ENCODE measurements at regions not wholly inside any gene's neighbourhood (a gene's known extent, or its start where the extent isn't known, plus 50 kb on each side); places are given as distances from the start of the nearest gene placed in this dataset.
"Not testable (repeated sequence)": the region's sequence is repeated elsewhere in the genome, so short reads cannot be mapped to it uniquely, and the experiment has no call there.

- DNase-seq, result peak; percentile 60
Observed at GRCh38 chr16:64089697-64090096, 1032.2 kb downstream of the CDH11 start.

DNA sequence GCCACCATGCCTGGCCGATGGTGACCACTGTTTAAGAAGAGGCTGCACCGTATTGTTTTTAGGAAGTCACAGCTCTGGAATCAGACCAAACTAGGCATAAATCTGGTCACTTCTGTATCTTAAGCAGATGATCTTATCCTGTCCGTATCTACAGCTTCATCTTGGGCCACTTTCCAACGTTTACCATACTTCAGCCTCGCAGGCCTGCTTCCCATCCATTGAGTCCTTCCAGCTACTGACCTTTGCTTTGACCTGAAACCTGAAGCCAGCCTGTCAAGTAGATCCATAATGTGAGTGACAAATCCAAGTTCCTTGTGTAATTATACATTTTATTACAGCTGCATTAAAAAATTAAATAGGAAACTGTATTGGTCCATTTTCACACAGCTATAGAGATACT lies 1033.0 kb downstream of the CDH11 start:
- no peak for DNase-seq

- no peak for DNase-seq
Observed at GRCh38 chr16:64085296-64085695, 1036.6 kb downstream of the CDH11 start.

DNA sequence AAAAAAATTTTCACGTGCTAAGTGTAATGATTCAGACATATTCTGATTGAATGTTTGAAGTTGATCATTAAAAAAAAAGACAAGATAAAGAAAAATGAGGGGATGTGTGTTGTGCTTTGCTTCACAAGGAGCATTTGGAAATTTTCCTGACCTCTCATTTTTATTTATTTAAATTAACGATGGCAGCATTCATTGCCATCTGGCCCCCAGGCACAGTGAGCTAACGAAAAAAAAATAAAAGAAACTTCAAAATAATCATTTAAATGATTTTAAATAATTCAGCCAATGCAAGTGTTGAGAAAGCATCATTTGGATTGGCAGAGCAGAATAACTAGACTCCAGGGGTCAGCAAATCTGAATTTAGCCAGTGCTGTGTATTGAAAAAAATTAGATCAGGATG lies 1037.2 kb downstream of the CDH11 start:
- no peak for DNase-seq

DNA sequence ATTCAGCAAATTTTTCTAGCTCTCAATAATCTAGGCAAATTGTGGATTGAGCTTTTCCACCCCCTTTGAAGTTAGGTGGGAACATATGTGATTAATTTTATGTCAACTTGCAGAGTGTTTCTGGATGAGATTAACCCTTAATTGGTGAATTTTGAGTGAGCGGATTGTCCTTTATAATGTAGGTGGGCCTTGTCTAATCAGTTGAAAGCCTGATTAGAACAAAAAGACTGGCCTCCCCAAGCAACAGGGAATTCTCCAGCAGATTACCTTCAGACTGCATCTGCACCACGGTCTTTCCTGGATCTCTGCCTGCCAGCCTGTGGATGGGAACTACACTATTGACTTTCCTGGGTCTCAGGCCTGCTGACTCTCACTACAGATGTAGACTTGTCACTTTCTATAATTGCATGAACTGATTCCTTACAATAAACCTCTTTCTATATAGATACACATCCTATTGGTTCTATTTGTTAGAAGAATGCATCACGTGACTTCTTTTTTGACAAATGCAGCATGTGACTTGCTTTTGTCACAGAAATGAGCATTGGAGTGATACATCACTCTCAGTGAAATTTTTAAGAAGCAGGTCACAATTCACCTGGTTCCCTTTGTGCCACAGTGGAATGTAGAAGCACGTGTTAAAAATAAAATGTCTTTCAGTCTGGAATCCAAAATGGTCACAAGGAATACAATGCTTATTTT lies 1038.3 kb downstream of the CDH11 start:
- no peak for DNase-seq

DNA sequence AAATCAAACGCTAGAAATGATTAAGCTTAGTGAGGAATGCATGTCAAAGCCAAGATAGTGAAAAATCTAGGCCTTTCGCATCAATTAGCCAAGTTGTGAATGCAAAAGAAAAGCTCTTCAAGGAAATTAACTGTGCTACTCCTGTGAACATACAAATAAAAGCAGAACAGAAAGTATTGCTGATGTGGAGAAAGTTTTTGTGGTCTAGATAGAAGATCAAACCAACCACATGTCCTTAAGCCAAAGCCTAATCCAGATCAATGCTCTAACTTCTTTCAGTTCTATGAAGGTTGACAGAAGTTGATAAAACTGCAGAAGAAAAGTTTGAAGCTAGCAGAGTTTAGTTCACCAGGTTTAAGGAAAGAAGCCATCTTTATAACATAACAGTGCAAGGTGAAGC lies 1044.6 kb downstream of the CDH11 start:
- DNase-seq, result peak; percentile 24

GRCh38 chr16:64074706-64075105 lies 1047.2 kb downstream of the CDH11 start:
- DNase-seq, result no peak

DNA sequence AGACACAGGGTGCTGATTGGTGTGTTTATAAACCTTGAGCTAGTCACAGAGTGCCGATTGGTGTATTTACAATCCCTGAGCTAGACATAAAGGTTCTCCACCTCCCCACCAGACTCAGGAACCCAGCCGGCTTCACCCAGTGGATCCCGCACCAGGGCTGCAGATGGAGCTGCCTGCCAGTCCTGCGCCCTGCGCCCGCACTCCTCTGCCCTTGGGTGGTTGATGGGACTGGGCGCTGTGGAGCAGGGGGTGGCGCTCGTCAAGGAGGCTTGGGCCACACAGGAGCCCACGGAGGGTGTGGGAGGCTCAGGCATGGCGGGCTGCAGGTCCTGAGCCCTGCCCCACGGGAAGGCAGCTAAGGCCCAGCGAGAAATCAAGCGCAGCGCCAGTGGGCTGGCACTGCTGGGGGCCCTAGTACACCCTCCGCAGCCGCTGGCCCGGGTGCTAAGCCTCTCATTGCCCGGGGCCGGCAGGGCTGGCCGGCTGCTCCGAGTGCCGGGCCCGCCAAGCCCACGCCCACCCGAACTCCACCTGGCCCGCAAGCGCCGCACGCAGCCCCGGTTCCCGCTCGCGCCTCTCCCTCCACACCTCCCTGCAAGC lies 1049.6 kb downstream of the CDH11 start:
- DNase-seq, result not testable (repeated sequence)

DNA sequence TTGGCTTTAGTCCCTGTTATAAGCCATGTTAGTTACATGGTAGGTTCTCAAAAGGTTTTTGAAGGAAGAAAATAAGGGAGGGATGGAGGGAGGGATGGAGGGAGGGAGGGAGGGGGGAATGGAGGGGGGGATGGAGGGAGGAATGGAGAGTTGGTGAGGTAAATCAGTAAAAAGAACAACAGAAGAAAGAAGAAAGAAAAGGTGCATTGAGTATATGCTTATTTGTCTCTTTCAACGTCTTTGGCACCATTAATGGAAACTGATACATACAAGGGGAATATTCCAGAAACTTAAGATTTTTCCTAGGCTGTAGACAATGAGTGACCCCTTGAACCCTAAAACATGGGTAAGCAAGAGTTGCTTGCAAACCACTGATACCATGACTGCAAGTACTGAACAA lies 1056.3 kb downstream of the CDH11 start:
- DNase-seq, result no peak

DNA sequence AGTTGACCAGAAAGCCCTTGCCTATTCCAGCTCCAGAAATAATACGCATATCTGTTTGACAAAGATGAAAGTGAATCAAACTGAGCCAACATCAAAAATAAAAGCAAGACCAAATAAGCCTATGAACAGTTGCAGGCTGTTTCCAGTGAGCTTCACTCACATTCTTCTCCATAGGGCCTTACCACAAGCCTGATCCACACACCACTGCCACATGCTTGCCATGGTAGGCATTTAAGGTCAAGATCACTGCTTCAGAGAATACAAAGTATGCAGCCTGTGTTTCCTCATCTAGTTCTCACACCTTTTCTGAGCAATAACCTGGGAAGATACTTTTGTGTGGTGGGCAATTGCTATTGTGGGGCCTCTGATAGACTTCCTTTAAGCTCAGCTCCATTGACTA lies 1060.2 kb downstream of the CDH11 start:
- no peak for DNase-seq

DNA sequence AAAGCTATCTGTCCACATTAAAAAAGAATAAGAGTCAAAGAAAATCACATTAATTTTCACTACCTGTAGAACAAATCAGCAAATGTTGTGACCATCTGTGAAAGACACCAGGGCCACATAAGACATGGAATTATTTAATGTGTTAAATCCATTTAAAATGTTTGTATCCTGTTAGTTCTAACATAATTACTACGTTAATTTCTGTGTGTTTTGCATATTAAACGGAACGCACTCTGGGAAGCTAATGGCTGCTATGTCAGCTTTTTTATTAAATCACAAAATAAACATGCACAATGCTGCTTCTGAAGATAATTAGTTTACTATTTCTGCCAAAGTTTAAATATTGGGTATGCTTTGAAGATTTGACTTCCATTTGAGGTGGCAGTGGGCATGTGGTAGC lies 1061.2 kb downstream of the CDH11 start:
- DNase-seq, result no peak

GRCh38 chr16:64058685-64059084 lies 1063.2 kb downstream of the CDH11 start:
- no peak for DNase-seq

DNA sequence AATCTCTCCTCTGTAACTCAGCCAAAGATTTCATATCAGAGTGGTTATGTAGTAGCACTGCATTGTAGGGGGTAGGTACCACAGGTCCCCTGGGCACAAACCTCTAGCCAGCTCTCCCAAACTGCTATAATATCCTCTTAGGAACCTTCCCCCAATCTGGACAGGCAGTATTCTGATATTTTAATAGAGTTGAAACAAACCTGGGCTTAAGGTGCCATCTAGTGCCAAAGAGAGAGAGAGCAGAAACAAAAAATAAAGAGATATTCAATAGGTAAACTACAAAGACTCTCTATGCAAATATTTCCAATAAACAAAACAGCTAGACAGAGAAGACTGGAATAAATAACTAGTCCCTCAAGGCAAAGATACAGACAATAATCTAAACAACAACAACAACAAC lies 1070.0 kb downstream of the CDH11 start:
- DNase-seq, result peak; percentile 47

DNA sequence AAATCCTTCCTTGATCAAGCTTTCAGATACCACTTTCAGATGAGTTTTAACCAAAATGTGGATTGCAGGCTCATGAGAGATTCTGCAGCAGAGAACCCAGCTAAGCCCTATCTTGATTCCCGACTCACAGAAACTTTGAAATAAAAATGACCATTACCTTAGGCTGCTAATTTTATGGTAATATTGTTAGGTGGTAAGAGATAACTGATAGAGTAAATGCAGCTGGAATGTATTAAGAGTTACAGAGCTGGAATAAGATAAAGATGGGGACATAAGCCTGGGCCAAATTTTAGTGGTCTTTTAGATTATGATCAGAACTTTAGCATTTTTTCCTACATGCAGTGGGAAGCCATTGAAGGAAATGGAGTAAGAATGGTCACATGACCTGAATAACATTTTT lies 1074.0 kb downstream of the CDH11 start:
- no peak for DNase-seq

DNA sequence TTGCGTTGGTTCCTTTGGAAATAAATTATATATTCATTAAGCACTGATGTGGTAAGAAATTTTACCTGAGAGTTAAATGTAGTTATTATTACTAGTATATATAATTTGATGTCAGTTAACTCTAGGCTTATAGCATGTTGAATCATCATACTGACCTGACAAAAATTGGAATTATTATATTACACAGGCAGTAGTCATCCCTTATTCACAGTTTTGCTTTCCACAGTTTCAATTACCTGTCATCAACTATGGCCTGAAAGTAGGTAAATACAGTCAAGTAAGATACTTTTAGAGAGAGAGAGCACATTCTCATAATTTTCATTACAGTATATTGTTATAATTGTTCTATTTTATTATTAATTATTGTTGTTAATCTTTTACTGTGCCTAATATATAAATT lies 1074.7 kb downstream of the CDH11 start:
- DNase-seq, result no peak

DNA sequence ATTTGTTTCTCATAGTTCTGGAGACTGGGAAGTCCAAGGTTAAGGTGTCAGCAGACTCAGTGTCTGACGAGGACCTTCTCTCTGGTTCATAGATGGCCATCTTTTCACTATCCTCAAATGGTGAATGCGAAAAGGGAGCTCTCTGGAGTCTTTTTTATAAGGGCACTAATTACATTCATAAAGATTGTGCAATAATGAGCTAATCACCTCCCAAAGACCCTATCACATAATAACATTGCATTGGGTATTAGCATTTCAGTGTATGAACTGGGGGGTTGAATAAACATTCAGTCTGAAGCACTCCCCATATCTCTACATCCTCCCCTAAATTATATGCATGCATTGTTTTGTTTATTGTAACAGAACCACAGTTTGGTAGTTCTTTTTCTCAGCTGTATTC lies 1086.5 kb downstream of the CDH11 start:
- DNase-seq, result no peak

- DNase-seq, result no peak
Observed at GRCh38 chr16:64019339-64019738, 1102.5 kb downstream of the CDH11 start.

DNA sequence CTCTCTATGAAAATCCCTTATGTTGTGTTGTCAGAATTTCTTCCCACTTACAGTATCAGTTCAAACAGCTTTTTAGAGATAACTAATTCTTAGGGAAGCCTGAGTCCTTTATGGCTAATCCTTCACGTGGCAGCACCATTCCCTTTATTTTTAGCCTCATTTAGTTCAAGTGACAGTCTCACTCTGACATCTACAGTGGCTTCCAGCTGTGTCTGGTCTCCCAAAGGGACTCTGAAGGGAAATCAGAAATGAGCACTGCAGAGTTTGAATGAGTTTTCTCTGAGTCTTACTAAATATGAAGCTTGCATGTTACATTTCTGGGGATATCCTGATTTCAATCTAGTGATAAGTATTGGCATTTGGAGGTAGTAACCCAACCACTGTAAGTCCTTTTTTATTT lies 1104.1 kb downstream of the CDH11 start:
- DNase-seq, result no peak

GRCh38 chr16:64013856-64014255 lies 1108.0 kb downstream of the CDH11 start:
- no peak for DNase-seq

DNA sequence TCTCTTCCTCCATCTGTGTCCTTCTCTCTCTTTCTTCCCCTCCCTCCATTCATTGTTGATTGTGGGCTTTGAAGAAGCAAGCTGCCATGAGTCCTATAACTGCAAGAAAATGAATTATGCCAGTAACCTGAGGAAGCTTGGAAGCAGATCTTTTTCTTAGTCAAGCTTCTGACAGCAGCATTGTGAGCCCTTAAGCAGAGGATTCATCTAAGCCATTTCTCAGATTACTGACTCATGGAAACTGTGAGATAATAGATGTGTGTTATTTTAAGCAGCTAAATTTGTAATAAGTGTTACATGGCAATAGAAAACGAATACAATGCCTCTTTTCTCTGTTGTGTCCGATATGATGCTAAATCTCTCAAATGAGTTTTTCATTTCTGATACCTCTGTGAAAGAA lies 1109.7 kb downstream of the CDH11 start:
- no peak for DNase-seq

DNA sequence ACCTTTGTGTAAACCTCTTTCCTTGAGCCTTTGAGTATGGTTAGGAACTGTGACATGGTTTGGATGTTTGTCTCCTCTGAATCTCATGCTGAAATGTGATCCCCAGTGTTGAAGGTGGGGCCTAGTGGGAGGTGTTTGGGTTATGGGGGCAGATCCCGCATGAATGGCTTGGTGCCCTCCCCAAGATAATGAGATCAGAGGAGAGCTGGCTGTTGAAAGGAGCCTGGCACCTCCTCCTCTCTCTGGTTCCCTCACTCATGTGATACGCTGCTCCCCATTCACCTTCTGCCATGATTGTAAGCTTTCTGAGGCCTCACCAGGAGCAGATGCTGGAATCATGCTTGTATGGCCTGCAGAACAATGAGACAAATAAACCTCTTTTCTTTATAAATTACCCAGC lies 1110.2 kb downstream of the CDH11 start:
- DNase-seq, result no peak

- no peak for DNase-seq
Observed at GRCh38 chr16:64008131-64008530, 1113.7 kb downstream of the CDH11 start.

DNA sequence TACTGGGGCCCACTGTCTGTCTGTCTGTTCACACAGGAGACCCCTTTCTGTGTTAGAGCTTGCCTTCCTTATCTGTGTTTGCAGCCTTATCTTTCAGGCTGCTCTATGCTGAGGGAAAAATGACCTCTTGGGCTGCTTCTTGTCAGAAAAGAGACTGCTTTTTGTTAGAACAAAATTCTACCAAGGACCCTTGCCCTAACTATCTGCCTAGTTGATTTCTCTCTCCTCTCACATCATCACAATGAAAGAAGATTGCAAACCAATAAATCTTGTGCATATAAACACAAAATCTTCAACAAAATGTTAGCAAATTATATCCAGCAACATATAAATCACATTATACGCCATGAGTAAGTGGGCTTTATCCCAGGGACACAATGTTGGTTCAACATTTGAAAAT lies 1117.7 kb downstream of the CDH11 start:
- peak; percentile 11 for DNase-seq

- no peak for DNase-seq
Observed at GRCh38 chr16:63995025-63995424, 1126.8 kb downstream of the CDH11 start.

- no peak for DNase-seq
Observed at GRCh38 chr16:63983401-63983800, 1138.5 kb downstream of the CDH11 start.
